Neuronal stem cell (in vitro differentiated cells): ENCODE measurements at regions not wholly inside any gene's neighbourhood (a gene's known extent, or its start where the extent isn't known, plus 50 kb on each side); places are given as distances from the start of the nearest gene placed in this dataset.
"Not testable (repeated sequence)": the region's sequence is repeated elsewhere in the genome, so short reads cannot be mapped to it uniquely, and the experiment has no call there.

Source experiments
- DNase-seq: peaks from one replicate; pipeline ENCODE4 v3.0.0-alpha.2; 2013; ENCODE audit warnings: low spot score
- H2AFZ ChIP-seq: one replicate; pipeline ENCODE4 v1.6.1; 2013; ENCODE audit warnings: mild to moderate bottlenecking, low read length, inconsistent platforms
- H2AK5ac ChIP-seq: 2 replicates; pipeline ENCODE4 v1.6.1; 2013; ENCODE audit warnings: low read depth, mild to moderate bottlenecking, inconsistent platforms, low read length, moderate library complexity, mixed read lengths
- H2BK120ac ChIP-seq: 2 replicates; pipeline ENCODE4 v1.6.1; 2013; ENCODE audit warnings: low read depth, mild to moderate bottlenecking, inconsistent platforms, low read length, moderate library complexity, mixed read lengths
- H2BK12ac ChIP-seq: one replicate; pipeline ENCODE4 v1.6.1; 2013; ENCODE audit warnings: low read length, inconsistent platforms
- H2BK15ac ChIP-seq: 2 replicates; pipeline ENCODE4 v1.6.1; 2013; ENCODE audit warnings: mild to moderate bottlenecking, low read length, inconsistent platforms, mixed read lengths
- H2BK5ac ChIP-seq: one replicate; pipeline ENCODE4 v1.6.1; 2013; ENCODE audit warnings: inconsistent platforms, mild to moderate bottlenecking, low read length, moderate library complexity
- H3K14ac ChIP-seq: one replicate; pipeline ENCODE4 v1.6.1; 2013; ENCODE audit warnings: low read length, inconsistent platforms
- H3K18ac ChIP-seq: 2 replicates; pipeline ENCODE4 v1.6.1; 2013; ENCODE audit warnings: low read length, inconsistent platforms
- H3K23ac ChIP-seq: 2 replicates; pipeline ENCODE4 v1.6.1; 2013; ENCODE audit warnings: low read depth, mild to moderate bottlenecking, mixed read lengths, low read length, inconsistent platforms; ENCODE audit not compliant: poor library complexity
- H3K27ac ChIP-seq: replicated peaks from 3 replicates; pipeline ENCODE4 v1.5.1; 2013; ENCODE audit warnings: low read length, inconsistent platforms
- H3K27me3 ChIP-seq, 3 experiments: 2 replicates each; pipeline ENCODE4 v1.6.1; 2013; ENCODE audit warnings: low read length in 3 of 3, mild to moderate bottlenecking in 2 of 3, inconsistent platforms in 1 of 3, low read depth in 1 of 3, mixed read lengths in 1 of 3, moderate library complexity in 1 of 3; ENCODE audit not compliant: control insufficient read depth in 3 of 3, insufficient read depth in 3 of 3
- H3K36me3 ChIP-seq, 2 donors: replicated peaks in 1 of 2; 2 replicates each; pipeline ENCODE4 v1.6.1; 2013; ENCODE audit warnings: low read length in 2 of 2; ENCODE audit not compliant: control insufficient read depth in 2 of 2, insufficient read depth in 2 of 2
- H3K4ac ChIP-seq: 2 replicates; pipeline ENCODE4 v1.6.1; 2013; ENCODE audit warnings: inconsistent platforms, mild to moderate bottlenecking, low read length, moderate library complexity
- H3K4me1 ChIP-seq, 2 donors: 1 replicate in 1 of 2; 2 replicates in 1 of 2; pipeline ENCODE4 v1.6.1; 2013; ENCODE audit warnings: low read length in 2 of 2, low read depth in 1 of 2; ENCODE audit not compliant: control insufficient read depth in 2 of 2, insufficient read depth in 1 of 2
- H3K4me2 ChIP-seq: one replicate; pipeline ENCODE4 v1.6.1; 2013; ENCODE audit warnings: mild to moderate bottlenecking, low read length, inconsistent platforms; ENCODE audit not compliant: insufficient read depth, poor library complexity, severe bottlenecking
- H3K4me3 ChIP-seq, 2 donors: 2 replicates each; pipeline ENCODE4 v1.5.1; 2013; ENCODE audit warnings: low read length in 2 of 2, mild to moderate bottlenecking in 2 of 2, inconsistent platforms in 1 of 2, moderate library complexity in 1 of 2
- H3K79me1 ChIP-seq: one replicate; pipeline ENCODE4 v1.6.1; 2013; ENCODE audit warnings: low read depth, mild to moderate bottlenecking, inconsistent platforms, low read length, moderate library complexity
- H3K9ac ChIP-seq: one replicate; pipeline ENCODE4 v1.6.1; 2013; ENCODE audit warnings: mild to moderate bottlenecking, low read depth, low read length, inconsistent platforms; ENCODE audit not compliant: poor library complexity
- H3K9me3 ChIP-seq, 2 donors: replicated peaks in 1 of 2; 2 replicates each; pipeline versions ENCODE3 to v1.6.1; 2013; ENCODE audit warnings: low read length in 2 of 2, mild to moderate bottlenecking in 2 of 2, inconsistent platforms in 1 of 2, low read depth in 1 of 2, mixed read lengths in 1 of 2, moderate library complexity in 1 of 2; ENCODE audit not compliant: control insufficient read depth in 2 of 2, insufficient read depth in 1 of 2
- H4K8ac ChIP-seq: one replicate; pipeline ENCODE4 v1.6.1; 2013; ENCODE audit warnings: low read depth, mild to moderate bottlenecking, inconsistent platforms, low read length, moderate library complexity
- H4K91ac ChIP-seq: one replicate; pipeline ENCODE4 v1.6.1; 2013; ENCODE audit warnings: low read length, low read depth, mild to moderate bottlenecking, inconsistent platforms; ENCODE audit not compliant: poor library complexity
- WGBS, 2 donors: extraction: QIAGEN DNeasy Blood & Tissue Kit; methylation state at CpG; one replicate each; pipeline ENCODE4 v1.1.7; 2013; ENCODE audit warnings: missing lambda C conversion rate in 2 of 2, mixed read lengths in 1 of 2; ENCODE audit not compliant: insufficient read length in 2 of 2, insufficient replicate concordance in 1 of 2; ENCODE audit errors: extremely low coverage in 2 of 2; 5-methylcytosine and 5-hydroxymethylcytosine counted together

DNA sequence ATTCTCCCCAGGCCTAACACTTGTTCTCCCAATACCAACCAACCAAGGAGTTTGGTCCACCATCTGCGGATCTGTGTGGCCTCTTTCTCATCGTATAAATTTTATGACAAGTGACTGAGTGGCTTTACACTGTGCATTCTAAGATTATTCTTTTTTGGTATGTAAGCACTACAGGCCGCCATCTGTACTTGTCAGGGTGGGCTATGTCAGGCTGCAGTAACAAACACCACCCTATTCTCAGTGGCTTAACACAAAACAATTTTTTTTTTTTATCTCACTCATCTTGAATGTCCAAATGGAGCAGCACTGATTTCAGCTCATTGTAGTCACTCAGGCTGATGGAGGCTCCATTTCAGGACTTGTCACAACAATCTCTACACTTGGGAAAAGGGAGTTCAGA, 412.7 kb upstream of the MIR17HG start:
- Histone ChIP-seq H3K9me3 (peaks cover 0 to 2% of the 10 kb centered on the region in 2 donors), H2BK12ac (no peak overlapping the region), H3K18ac (no peak overlapping the region), H3K4me1 (no peaks in the 10 kb centered on the region), H3K9ac (no peak overlapping the region), H3K79me1 (no peaks in the 10 kb centered on the region), H3K4ac (no peak overlapping the region), H2BK5ac (no peak overlapping the region), H2BK15ac (no peak overlapping the region), H4K91ac (no peak overlapping the region), H3K14ac (no peak overlapping the region), H4K8ac (no peak overlapping the region), H2BK120ac (no peak overlapping the region), H3K4me2 (no peak overlapping the region), H3K36me3 (no peaks in the 10 kb centered on the region), H3K4me3 (no peak overlapping the region), H3K27me3 (no peaks in the 10 kb centered on the region), H2AFZ (no peak overlapping the region), H3K27ac (no peak overlapping the region), H3K23ac (no peak overlapping the region), H2AK5ac (no peak overlapping the region)
- WGBS, 2 donors, result no CpG with 5 or more reads among the region's 3 CpGs
- DNase-seq, result no peak

DNA sequence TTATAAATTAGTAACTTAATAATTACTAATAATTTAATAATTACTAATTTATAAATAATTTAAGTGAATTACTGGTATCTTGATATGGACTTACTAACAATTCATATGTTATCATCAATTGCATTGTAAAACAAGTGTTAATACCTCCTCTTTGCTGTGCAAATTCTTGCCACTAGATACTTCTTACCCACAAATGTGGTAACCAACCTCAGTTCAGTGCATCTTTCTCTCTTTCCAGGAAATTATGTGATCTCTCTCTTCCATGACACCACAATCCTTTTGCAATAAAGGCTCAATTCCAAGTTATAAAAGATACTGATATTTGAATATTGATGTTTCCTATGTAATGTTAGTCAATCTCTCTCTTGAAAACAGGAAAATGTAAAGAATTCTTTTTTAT, 408.6 kb upstream of the MIR17HG start:
- no peak overlapping the region for H4K91ac ChIP-seq

DNA sequence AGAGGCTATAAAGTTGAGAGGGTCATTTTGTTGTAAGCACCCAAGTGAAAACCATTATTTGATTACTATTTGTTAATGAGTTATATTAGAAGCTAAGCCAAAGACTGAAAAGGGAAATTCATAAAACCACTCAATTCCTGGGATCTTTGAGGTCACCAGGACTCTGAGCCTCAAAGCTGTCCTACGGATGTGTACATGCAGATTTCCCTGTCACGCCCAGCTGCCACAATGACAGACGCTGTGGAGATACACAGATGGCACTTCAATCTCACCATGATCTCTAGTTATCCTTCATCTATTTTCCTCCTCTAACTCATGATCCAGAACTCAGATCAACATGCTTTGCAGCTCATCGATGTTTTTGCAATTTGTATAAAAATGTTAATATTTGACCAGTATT, 403.5 kb upstream of the MIR17HG start:
- H3K79me1 ChIP-seq, result no peaks in the 10 kb centered on the region
- no peaks in the 10 kb centered on the region for H3K36me3 ChIP-seq
- H3K27me3 ChIP-seq, result no peaks in the 10 kb centered on the region
- no peak overlapping the region for H2AK5ac ChIP-seq
- H3K9ac ChIP-seq, result no peak overlapping the region
- H3K4ac ChIP-seq, result no peak overlapping the region
- H3K4me1 ChIP-seq, result no peaks in the 10 kb centered on the region
- no peak overlapping the region for H2BK120ac ChIP-seq
- no peak overlapping the region for H4K8ac ChIP-seq
- H3K4me2 ChIP-seq, result no peak overlapping the region
- H2BK12ac ChIP-seq, result no peak overlapping the region
- H2BK5ac ChIP-seq, result no peak overlapping the region
- no peak overlapping the region for H2BK15ac ChIP-seq
- H3K4me3 ChIP-seq, result no peak overlapping the region
- H3K9me3 ChIP-seq, result no peaks in the 10 kb centered on the region
- H4K91ac ChIP-seq, result no peak overlapping the region
- H3K23ac ChIP-seq, result no peak overlapping the region
- no peak overlapping the region for H3K18ac ChIP-seq
- H2AFZ ChIP-seq, result no peak overlapping the region
- DNase-seq, result no peak
- WGBS, 2 donors, result no CpG with 5 or more reads among the region's 4 CpGs
- H3K14ac ChIP-seq, result no peak overlapping the region
- H3K27ac ChIP-seq, result no peak overlapping the region

More for the DNA sequence above, 408.6 kb upstream of the MIR17HG start:
- no peak overlapping the region for H3K4ac ChIP-seq
- H3K14ac ChIP-seq, result no peak overlapping the region
- H3K9ac ChIP-seq, result no peak overlapping the region
- H3K79me1 ChIP-seq, result no peaks in the 10 kb centered on the region
- H3K27ac ChIP-seq, result no peak overlapping the region
- H3K4me3 ChIP-seq, result no peak overlapping the region
- no peak overlapping the region for H2AK5ac ChIP-seq
- H3K4me2 ChIP-seq, result no peak overlapping the region
- no peak overlapping the region for H2BK5ac ChIP-seq
- H2AFZ ChIP-seq, result no peak overlapping the region
- H3K36me3 ChIP-seq, result no peaks in the 10 kb centered on the region
- no peaks in the 10 kb centered on the region for H3K27me3 ChIP-seq
- no peak overlapping the region for H2BK15ac ChIP-seq
- H4K8ac ChIP-seq, result no peak overlapping the region
- no peak for DNase-seq
- H2BK12ac ChIP-seq, result no peak overlapping the region
- no peaks in the 10 kb centered on the region for H3K4me1 ChIP-seq
- H2BK120ac ChIP-seq, result no peak overlapping the region
- H3K18ac ChIP-seq, result no peak overlapping the region
- no peak overlapping the region for H3K23ac ChIP-seq
- H3K9me3 ChIP-seq, result peaks cover 0 to 2% of the 10 kb centered on the region in 2 donors

DNA sequence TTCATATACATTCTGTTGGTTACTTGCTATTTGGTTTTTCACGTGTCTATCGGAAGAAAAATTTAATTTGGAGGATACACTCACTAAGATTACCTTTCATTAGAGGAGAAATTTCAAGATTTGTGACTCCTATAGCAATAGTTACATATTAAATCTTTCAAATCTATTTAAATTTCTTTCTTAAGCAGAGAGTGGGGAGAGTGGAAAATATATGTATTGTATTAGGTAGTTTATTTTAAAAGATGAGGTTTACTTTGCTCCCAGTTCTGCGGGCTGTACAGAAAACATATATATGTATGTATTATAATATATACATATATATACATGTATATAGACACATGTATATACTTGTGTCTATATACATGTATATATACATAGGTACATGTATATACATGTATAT, 402.3 kb upstream of the MIR17HG start:
- H2BK12ac ChIP-seq, result not testable (repeated sequence)
- WGBS, 2 donors, result no CpG with 5 or more reads among the region's 3 CpGs

More for the DNA sequence above, 402.3 kb upstream of the MIR17HG start:
- H3K27ac ChIP-seq, H3K36me3 ChIP-seq, H4K91ac ChIP-seq, H3K9ac ChIP-seq, H3K4me2 ChIP-seq, H3K18ac ChIP-seq, H2BK5ac ChIP-seq, H3K79me1 ChIP-seq, H2BK120ac ChIP-seq, H2AFZ ChIP-seq, H3K23ac ChIP-seq, H3K4me1 ChIP-seq, H2BK15ac ChIP-seq, DNase-seq, H3K14ac ChIP-seq, H4K8ac ChIP-seq, H3K27me3 ChIP-seq, H2AK5ac ChIP-seq, H3K4ac ChIP-seq, H3K9me3 ChIP-seq, H3K4me3 ChIP-seq: not testable (repeated sequence)
